ENCODE measurements at regions not wholly inside any gene's neighbourhood (a gene's known extent, or its start where the extent isn't known, plus 50 kb on each side); places are given as distances from the start of the nearest gene placed in this dataset.

GRCh38 chr12:28750946-28751685, 398.0 kb upstream of the FAR2 start:
- no peak for TF ChIP-seq ZNF404 (tag by site-specific recombination; IDR thresholded peaks at IDR 0.05)
- TF ChIP-seq YY1 (tag by site-specific recombination; IDR thresholded peaks at IDR 0.05), result no peak
- no peak for TF ChIP-seq ZNF530 (tag by site-specific recombination; IDR thresholded peaks at IDR 0.05; ENCODE audit: low read depth)
- no peak for TF ChIP-seq BCL6B (tag by site-specific recombination; IDR thresholded peaks at IDR 0.05)
- TF ChIP-seq ZFP3 (tag by site-specific recombination; IDR thresholded peaks at IDR 0.05; ENCODE audit: low read depth), result no peak
- no peak for TF ChIP-seq KLF17 (tag by site-specific recombination; IDR thresholded peaks at IDR 0.05)
- TF ChIP-seq GLI4 (tag by site-specific recombination; IDR thresholded peaks at IDR 0.05), result no peak
- TF ChIP-seq ZNF24 (tag by site-specific recombination; IDR thresholded peaks at IDR 0.05), result no peak
- no peak for TF ChIP-seq ZNF571 (tag by site-specific recombination; IDR thresholded peaks at IDR 0.05)
- no peak for TF ChIP-seq ZNF629 (tag by site-specific recombination; IDR thresholded peaks at IDR 0.05)
- no peak for TF ChIP-seq ATF2 (tag by site-specific recombination; IDR thresholded peaks at IDR 0.05; ENCODE audit: low read depth)
- POLR2A ChIA-PET, result no interaction called here
- Histone ChIP-seq H3K27ac (ENCODE audit: extremely low read depth, low read depth, low read length) (no peak overlapping the region), H3K4me1 (ENCODE audit: control insufficient read depth, insufficient read depth, low read length) (no peaks in the 10 kb centered on the region), H3K9me3 (ENCODE audit: control insufficient read depth, insufficient read depth, low read depth, low read length) (no peaks in the 10 kb centered on the region), H3K36me3 (ENCODE audit: control insufficient read depth in 2 of 2, insufficient read depth in 1 of 2, low read length in 2 of 2) (no peaks in the 10 kb centered on the region), H3K4me3 (ENCODE audit: low read depth, low read length) (no peak overlapping the region)
- CTCF ChIA-PET, result interaction anchor here (0.6 to 0.7 kb wide), 3 partner anchors 16 to 944 kb away, joined by 3 read pairs; no protein-coding TSS in a partner anchor

GRCh38 chr12:28755027-28755426, 394.1 kb upstream of the FAR2 start:
- Histone ChIP-seq H3K4me1 (ENCODE audit: control insufficient read depth, insufficient read depth, low read length) (no peaks in the 10 kb centered on the region), H3K36me3 (ENCODE audit: control insufficient read depth in 2 of 2, insufficient read depth in 1 of 2, low read length in 2 of 2) (no peaks in the 10 kb centered on the region), H3K4me3 (ENCODE audit: low read depth, low read length) (no peak overlapping the region), H3K9me3 (ENCODE audit: control insufficient read depth, insufficient read depth, low read depth, low read length) (no peaks in the 10 kb centered on the region), H3K27ac (ENCODE audit: extremely low read depth, low read depth, low read length) (no peak overlapping the region)
- TF ChIP-seq ZNF366 (tag by site-specific recombination; conservative IDR thresholded peaks at IDR 0.05), result no peak
- TF ChIP-seq ZNF585B (tag by site-specific recombination; IDR thresholded peaks at IDR 0.05), result peak; percentile 89
- ChIA-PET POLR2A (no interaction called here), CTCF (no interaction called here)

- Histone ChIP-seq H3K9me3 (ENCODE audit: control insufficient read depth, insufficient read depth, low read depth, low read length) (no peaks in the 10 kb centered on the region), H3K4me3 (ENCODE audit: low read depth, low read length) (no peak overlapping the region), H3K4me1 (ENCODE audit: control insufficient read depth, insufficient read depth, low read length) (no peaks in the 10 kb centered on the region), H3K27ac (ENCODE audit: extremely low read depth, low read depth, low read length) (no peak overlapping the region), H3K36me3 (ENCODE audit: control insufficient read depth in 2 of 2, insufficient read depth in 1 of 2, low read length in 2 of 2) (no peaks in the 10 kb centered on the region)
- ChIA-PET POLR2A (no interaction called here), CTCF (no interaction called here)
- TF ChIP-seq KLF17 (tag by site-specific recombination; IDR thresholded peaks at IDR 0.05), result no peak
- TF ChIP-seq ZNF704 (tag by site-specific recombination; IDR thresholded peaks at IDR 0.05), result no peak
- TF ChIP-seq ZNF157 (tag by site-specific recombination; IDR thresholded peaks at IDR 0.05), result no peak
- TF ChIP-seq ZNF707 (tag by site-specific recombination; IDR thresholded peaks at IDR 0.05), result no peak
- no peak for TF ChIP-seq ZNF214 (tag by site-specific recombination; IDR thresholded peaks at IDR 0.05; ENCODE audit: borderline replicate concordance)
- no peak for TF ChIP-seq ZNF580 (tag by site-specific recombination; IDR thresholded peaks at IDR 0.05)
- no peak for TF ChIP-seq SP3 (tag by site-specific recombination; IDR thresholded peaks at IDR 0.05)
- no peak for TF ChIP-seq ZNF132 (tag by site-specific recombination; IDR thresholded peaks at IDR 0.05; ENCODE audit: borderline replicate concordance)
- TF ChIP-seq ZNF324 (tag by site-specific recombination; IDR thresholded peaks at IDR 0.05), result no peak
Observed at GRCh38 chr12:28759333-28759732, 389.7 kb upstream of the FAR2 start.

Measured in HEK293 (cell line).